ENCODE measurements at regions not wholly inside any gene's neighbourhood (a gene's known extent, or its start where the extent isn't known, plus 50 kb on each side); places are given as distances from the start of the nearest gene placed in this dataset.

- TF ChIP-seq CTCF (IDR thresholded peaks at IDR 0.05) (no peak), POLR2A (IDR thresholded peaks at IDR 0.05) (no peak)
Observed at GRCh38 chr4:180734753-180735432, 1508.3 kb upstream of the TENM3 start.
